ENCODE measurements at regions not wholly inside any gene's neighbourhood (a gene's known extent, or its start where the extent isn't known, plus 50 kb on each side); places are given as distances from the start of the nearest gene placed in this dataset.

- H3K36me3 Mint-ChIP-seq = no peaks in the 10 kb centered on the region
- no peak overlapping the region for H3K27ac Mint-ChIP-seq
- H3K9me3 Mint-ChIP-seq (ENCODE audit: low read depth) = no peaks in the 10 kb centered on the region
- no peak overlapping the region for H3K4me3 Mint-ChIP-seq
- H3K4me1 Mint-ChIP-seq (ENCODE audit: low read depth) = no peaks in the 10 kb centered on the region
- H3K27me3 Mint-ChIP-seq = no peaks in the 10 kb centered on the region
These were observed 194.5 kb upstream of the TLE3 start for GRCh38 chr15:70292076-70292760.

- Mint-ChIP-seq H3K4me1 (ENCODE audit: low read depth) (no peaks in the 10 kb centered on the region), H3K27me3 (no peaks in the 10 kb centered on the region), H3K27ac (no peak overlapping the region), H3K36me3 (no peaks in the 10 kb centered on the region), H3K9me3 (ENCODE audit: low read depth) (no peaks in the 10 kb centered on the region), H3K4me3 (no peak overlapping the region)
These were observed 193.8 kb upstream of the TLE3 start for GRCh38 chr15:70291305-70292075.

GRCh38 chr15:70290708-70291107, 193.0 kb upstream of the TLE3 start:
- Mint-ChIP-seq H3K4me3 (no peak overlapping the region), H3K9me3 (ENCODE audit: low read depth) (no peaks in the 10 kb centered on the region)

GRCh38 chr15:70289191-70289955, 191.7 kb upstream of the TLE3 start:
- no peak overlapping the region for H3K27ac Mint-ChIP-seq
- no peak overlapping the region for H3K4me3 Mint-ChIP-seq
- peaks cover 4% of the 10 kb centered on the region for H3K4me1 Mint-ChIP-seq (ENCODE audit: low read depth)
- H3K27me3 Mint-ChIP-seq = no peaks in the 10 kb centered on the region
- no peaks in the 10 kb centered on the region for H3K9me3 Mint-ChIP-seq (ENCODE audit: low read depth)
- no peaks in the 10 kb centered on the region for H3K36me3 Mint-ChIP-seq

More at GRCh38 chr15:70290708-70291107, 193.0 kb upstream of the TLE3 start:
- Mint-ChIP-seq H3K27me3 (no peaks in the 10 kb centered on the region), H3K4me1 (ENCODE audit: low read depth) (no peaks in the 10 kb centered on the region), H3K27ac (no peak overlapping the region), H3K36me3 (no peaks in the 10 kb centered on the region)

GRCh38 chr15:70286113-70286806, 188.5 kb upstream of the TLE3 start:
- peaks cover 8% of the 10 kb centered on the region for H3K4me1 Mint-ChIP-seq (ENCODE audit: low read depth)
- no peak overlapping the region for H3K4me3 Mint-ChIP-seq
- no peak overlapping the region for H3K27ac Mint-ChIP-seq

GRCh38 chr15:70284438-70285214, 186.9 kb upstream of the TLE3 start:
- Mint-ChIP-seq H3K27ac (no peak overlapping the region), H3K4me1 (ENCODE audit: low read depth) (peaks cover 8% of the 10 kb centered on the region), H3K36me3 (no peaks in the 10 kb centered on the region), H3K9me3 (ENCODE audit: low read depth) (no peaks in the 10 kb centered on the region), H3K4me3 (no peak overlapping the region), H3K27me3 (no peaks in the 10 kb centered on the region)

More at GRCh38 chr15:70286113-70286806, 188.5 kb upstream of the TLE3 start:
- H3K27me3 Mint-ChIP-seq = no peaks in the 10 kb centered on the region
- no peaks in the 10 kb centered on the region for H3K9me3 Mint-ChIP-seq (ENCODE audit: low read depth)
- H3K36me3 Mint-ChIP-seq = no peaks in the 10 kb centered on the region

GRCh38 chr15:70283511-70283910, 185.8 kb upstream of the TLE3 start:
- no peak overlapping the region for H3K4me3 Mint-ChIP-seq

GRCh38 chr15:70281811-70282307, 184.1 kb upstream of the TLE3 start:
- Mint-ChIP-seq H3K9me3 (ENCODE audit: low read depth) (no peaks in the 10 kb centered on the region), H3K4me1 (ENCODE audit: low read depth) (peaks cover 8% of the 10 kb centered on the region), H3K4me3 (no peak overlapping the region), H3K27me3 (no peaks in the 10 kb centered on the region), H3K36me3 (no peaks in the 10 kb centered on the region), H3K27ac (no peak overlapping the region)

More at GRCh38 chr15:70283511-70283910, 185.8 kb upstream of the TLE3 start:
- H3K9me3 Mint-ChIP-seq (ENCODE audit: low read depth) = no peaks in the 10 kb centered on the region
- peaks cover 8% of the 10 kb centered on the region for H3K4me1 Mint-ChIP-seq (ENCODE audit: low read depth)
- no peaks in the 10 kb centered on the region for H3K27me3 Mint-ChIP-seq
- no peaks in the 10 kb centered on the region for H3K36me3 Mint-ChIP-seq
- no peak overlapping the region for H3K27ac Mint-ChIP-seq

GRCh38 chr15:70281261-70281810, 183.6 kb upstream of the TLE3 start:
- H3K4me3 Mint-ChIP-seq = no peak overlapping the region
- peaks cover 8% of the 10 kb centered on the region for H3K4me1 Mint-ChIP-seq (ENCODE audit: low read depth)
- no peak overlapping the region for H3K27ac Mint-ChIP-seq
- no peaks in the 10 kb centered on the region for H3K36me3 Mint-ChIP-seq
- H3K9me3 Mint-ChIP-seq (ENCODE audit: low read depth) = no peaks in the 10 kb centered on the region
- H3K27me3 Mint-ChIP-seq = no peaks in the 10 kb centered on the region

GRCh38 chr15:70280781-70281180, 183.1 kb upstream of the TLE3 start:
- no peaks in the 10 kb centered on the region for H3K36me3 Mint-ChIP-seq
- H3K9me3 Mint-ChIP-seq (ENCODE audit: low read depth) = no peaks in the 10 kb centered on the region
- H3K4me3 Mint-ChIP-seq = no peak overlapping the region
- H3K4me1 Mint-ChIP-seq (ENCODE audit: low read depth) = peaks cover 8% of the 10 kb centered on the region
- H3K27ac Mint-ChIP-seq = no peak overlapping the region
- no peaks in the 10 kb centered on the region for H3K27me3 Mint-ChIP-seq

- Mint-ChIP-seq H3K4me3 (no peak overlapping the region), H3K27ac (no peak overlapping the region), H3K4me1 (ENCODE audit: low read depth) (peaks cover 4% of the 10 kb centered on the region), H3K9me3 (ENCODE audit: low read depth) (no peaks in the 10 kb centered on the region), H3K27me3 (no peaks in the 10 kb centered on the region), H3K36me3 (no peaks in the 10 kb centered on the region)
These were observed 181.4 kb upstream of the TLE3 start for GRCh38 chr15:70279096-70279495.

- no peak overlapping the region for H3K4me3 Mint-ChIP-seq
These were observed 180.9 kb upstream of the TLE3 start for GRCh38 chr15:70278644-70279043.

GRCh38 chr15:70277556-70277955, 179.8 kb upstream of the TLE3 start:
- Mint-ChIP-seq H3K4me3 (no peak overlapping the region), H3K36me3 (no peaks in the 10 kb centered on the region), H3K4me1 (ENCODE audit: low read depth) (peaks cover 7% of the 10 kb centered on the region), H3K27me3 (no peaks in the 10 kb centered on the region), H3K9me3 (ENCODE audit: low read depth) (no peaks in the 10 kb centered on the region), H3K27ac (no peak overlapping the region)

More at GRCh38 chr15:70278644-70279043, 180.9 kb upstream of the TLE3 start:
- Mint-ChIP-seq H3K36me3 (no peaks in the 10 kb centered on the region), H3K9me3 (ENCODE audit: low read depth) (no peaks in the 10 kb centered on the region), H3K27me3 (no peaks in the 10 kb centered on the region), H3K4me1 (ENCODE audit: low read depth) (peaks cover 6% of the 10 kb centered on the region), H3K27ac (no peak overlapping the region)

GRCh38 chr15:70276401-70276800, 178.7 kb upstream of the TLE3 start:
- H3K4me1 Mint-ChIP-seq (ENCODE audit: low read depth) = peaks cover 2% of the 10 kb centered on the region
- no peaks in the 10 kb centered on the region for H3K27me3 Mint-ChIP-seq
- H3K4me3 Mint-ChIP-seq = no peak overlapping the region
- H3K9me3 Mint-ChIP-seq (ENCODE audit: low read depth) = no peaks in the 10 kb centered on the region
- no peak overlapping the region for H3K27ac Mint-ChIP-seq
- no peaks in the 10 kb centered on the region for H3K36me3 Mint-ChIP-seq

Measured in activated naive CD8-positive, alpha-beta T cell (primary cell).